Lower leg skin (tissue), 3 donors: ENCODE measurements at regions not wholly inside any gene's neighbourhood (a gene's known extent, or its start where the extent isn't known, plus 50 kb on each side); places are given as distances from the start of the nearest gene placed in this dataset.

Source experiments
- POLR2A ChIP-seq, 2 donors: fragments of 450-650 bp; IDR thresholded peaks; one replicate each; pipeline ENCODE4 v1.6.1; 2016 to 2017; ENCODE audit warnings: antibody characterized with exemption in 2 of 2, mild to moderate bottlenecking in 1 of 2, moderate library complexity in 1 of 2
- TF ChIP-seq, protein P1 (sequence below), 3 donors: fragments of 450-650 bp; IDR thresholded peaks; one replicate each; pipeline ENCODE4 v1.5.1; 2016; ENCODE audit warnings: antibody characterized with exemption in 3 of 3, mild to moderate bottlenecking in 3 of 3, moderate library complexity in 2 of 3

- no peak for TF ChIP-seq POLR2A (IDR thresholded peaks at IDR 0.05)
- TF ChIP-seq, protein P1, sequence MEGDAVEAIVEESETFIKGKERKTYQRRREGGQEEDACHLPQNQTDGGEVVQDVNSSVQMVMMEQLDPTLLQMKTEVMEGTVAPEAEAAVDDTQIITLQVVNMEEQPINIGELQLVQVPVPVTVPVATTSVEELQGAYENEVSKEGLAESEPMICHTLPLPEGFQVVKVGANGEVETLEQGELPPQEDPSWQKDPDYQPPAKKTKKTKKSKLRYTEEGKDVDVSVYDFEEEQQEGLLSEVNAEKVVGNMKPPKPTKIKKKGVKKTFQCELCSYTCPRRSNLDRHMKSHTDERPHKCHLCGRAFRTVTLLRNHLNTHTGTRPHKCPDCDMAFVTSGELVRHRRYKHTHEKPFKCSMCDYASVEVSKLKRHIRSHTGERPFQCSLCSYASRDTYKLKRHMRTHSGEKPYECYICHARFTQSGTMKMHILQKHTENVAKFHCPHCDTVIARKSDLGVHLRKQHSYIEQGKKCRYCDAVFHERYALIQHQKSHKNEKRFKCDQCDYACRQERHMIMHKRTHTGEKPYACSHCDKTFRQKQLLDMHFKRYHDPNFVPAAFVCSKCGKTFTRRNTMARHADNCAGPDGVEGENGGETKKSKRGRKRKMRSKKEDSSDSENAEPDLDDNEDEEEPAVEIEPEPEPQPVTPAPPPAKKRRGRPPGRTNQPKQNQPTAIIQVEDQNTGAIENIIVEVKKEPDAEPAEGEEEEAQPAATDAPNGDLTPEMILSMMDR (IDR thresholded peaks at IDR 0.05) = no peak
These were observed 118.5 kb upstream of the PAQR3 start for GRCh38 chr4:79057772-79058171.
